ENCODE measurements at regions not wholly inside any gene's neighbourhood (a gene's known extent, or its start where the extent isn't known, plus 50 kb on each side); places are given as distances from the start of the nearest gene placed in this dataset.

- H3K4me3 ChIP-seq, result no peak overlapping the region
- WGBS, result 54% methylated on average over 9 of the region's 9 CpGs
- TF ChIP-seq CTCF (IDR thresholded peaks at IDR 0.05) (no peak), POLR2A (IDR thresholded peaks at IDR 0.05) (no peak), POLR2AphosphoS5 (IDR thresholded peaks at IDR 0.05) (no peak)
- H3K27me3 ChIP-seq (replicated peaks; ENCODE audit: insufficient read depth), result no peaks in the 10 kb centered on the region
- intact Hi-C loops (cut with DNase I), result no loop called here
- no peak for DNase-seq (ENCODE audit: low spot score)
- H3K27ac ChIP-seq, result no peak overlapping the region
- H3K9me3 ChIP-seq, result no peaks in the 10 kb centered on the region
- no peaks in the 10 kb centered on the region for H3K36me3 ChIP-seq
- H3K4me1 ChIP-seq (replicated peaks), result no peaks in the 10 kb centered on the region
Measured at GRCh38 chr6:155582016-155582991, 126.7 kb upstream of the NOX3 start.

GRCh38 chr6:155580904-155581303 lies 125.3 kb upstream of the NOX3 start:
- WGBS, result 90% methylated on average over 2 of the region's 2 CpGs
- no peak for DNase-seq (ENCODE audit: low spot score)
- no peak for TF ChIP-seq POLR2A (IDR thresholded peaks at IDR 0.05)
- TF ChIP-seq CTCF (IDR thresholded peaks at IDR 0.05), result no peak
- no peak for TF ChIP-seq POLR2AphosphoS5 (IDR thresholded peaks at IDR 0.05)

GRCh38 chr6:155578251-155578650 lies 122.6 kb upstream of the NOX3 start:
- TF ChIP-seq CTCF (IDR thresholded peaks at IDR 0.05) (no peak), POLR2A (IDR thresholded peaks at IDR 0.05) (no peak), POLR2AphosphoS5 (IDR thresholded peaks at IDR 0.05) (no peak)
- H3K36me3 ChIP-seq, result no peaks in the 10 kb centered on the region

More at GRCh38 chr6:155580904-155581303, 125.3 kb upstream of the NOX3 start:
- Histone ChIP-seq H3K9me3 (no peaks in the 10 kb centered on the region), H3K36me3 (no peaks in the 10 kb centered on the region), H3K27ac (no peak overlapping the region), H3K4me1 (replicated peaks) (no peaks in the 10 kb centered on the region), H3K4me3 (no peak overlapping the region), H3K27me3 (replicated peaks; ENCODE audit: insufficient read depth) (no peaks in the 10 kb centered on the region)
- intact Hi-C loops (cut with DNase I), result no loop called here

GRCh38 chr6:155561966-155562364 lies 106.3 kb upstream of the NOX3 start:
- H3K27ac ChIP-seq, result no peak overlapping the region
- intact Hi-C loops (cut with DNase I), result no loop called here
- TF ChIP-seq POLR2AphosphoS5 (IDR thresholded peaks at IDR 0.05), result no peak
- no peak for TF ChIP-seq POLR2A (IDR thresholded peaks at IDR 0.05)
- TF ChIP-seq CTCF (IDR thresholded peaks at IDR 0.05), result no peak

More at GRCh38 chr6:155578251-155578650, 122.6 kb upstream of the NOX3 start:
- intact Hi-C loops (cut with DNase I), result no loop called here
- H3K4me1 ChIP-seq (replicated peaks), result no peaks in the 10 kb centered on the region
- H3K27me3 ChIP-seq (replicated peaks; ENCODE audit: insufficient read depth), result no peaks in the 10 kb centered on the region
- H3K9me3 ChIP-seq, result no peaks in the 10 kb centered on the region
- no peak overlapping the region for H3K4me3 ChIP-seq
- DNase-seq (ENCODE audit: low spot score), result no peak
- no peak overlapping the region for H3K27ac ChIP-seq

More at GRCh38 chr6:155561966-155562364, 106.3 kb upstream of the NOX3 start:
- no peaks in the 10 kb centered on the region for H3K4me1 ChIP-seq (replicated peaks)
- H3K36me3 ChIP-seq, result no peaks in the 10 kb centered on the region
- H3K9me3 ChIP-seq, result no peaks in the 10 kb centered on the region
- H3K4me3 ChIP-seq, result no peak overlapping the region
- DNase-seq (ENCODE audit: low spot score), result no peak
- WGBS, result 91% methylated on average over 4 of the region's 4 CpGs
- no peaks in the 10 kb centered on the region for H3K27me3 ChIP-seq (replicated peaks; ENCODE audit: insufficient read depth)

All from prostate gland (tissue), 2 donors.